IMR-90 (cell line): ENCODE measurements at regions not wholly inside any gene's neighbourhood (a gene's known extent, or its start where the extent isn't known, plus 50 kb on each side); places are given as distances from the start of the nearest gene placed in this dataset.

Source experiments
- CEBPB ChIP-seq: IDR thresholded peaks from 2 replicates; pipeline ENCODE4 v1.6.1; 2012; ENCODE audit warnings: low read depth, low read length, improper control_type of control experiment
- NFE2L2 ChIP-seq: fragments of 150-350 bp; IDR thresholded peaks from 2 replicates; pipeline ENCODE4 v1.6.1; 2016; ENCODE audit warnings: low read depth, mild to moderate bottlenecking, low read length
- POLR2A ChIP-seq: IDR thresholded peaks from 2 replicates; pipeline ENCODE4 v1.6.1; 2012; ENCODE audit warnings: mild to moderate bottlenecking, low read depth, low read length
- RAD21 ChIP-seq: IDR thresholded peaks from 2 replicates; pipeline ENCODE4 v1.6.1; 2012; ENCODE audit warnings: low read length, improper control_type of control experiment
- RFX5 ChIP-seq: IDR thresholded peaks from 2 replicates; pipeline ENCODE4 v1.8.0; 2012; ENCODE audit warnings: low read depth, mild to moderate bottlenecking, low read length, moderate library complexity
- SMC3 ChIP-seq: fragments of 150-350 bp; IDR thresholded peaks from 2 replicates; pipeline ENCODE4 v1.6.1; 2016; ENCODE audit warnings: low read depth, mild to moderate bottlenecking, antibody characterized with exemption, low read length, moderate library complexity
- TF ChIP-seq, protein P1 (sequence below): conservative IDR thresholded peaks from 2 replicates; pipeline ENCODE4 v1.5.1; 2012; ENCODE audit warnings: mild to moderate bottlenecking, low read depth, low read length, improper control_type of control experiment

- TF ChIP-seq, protein P1, sequence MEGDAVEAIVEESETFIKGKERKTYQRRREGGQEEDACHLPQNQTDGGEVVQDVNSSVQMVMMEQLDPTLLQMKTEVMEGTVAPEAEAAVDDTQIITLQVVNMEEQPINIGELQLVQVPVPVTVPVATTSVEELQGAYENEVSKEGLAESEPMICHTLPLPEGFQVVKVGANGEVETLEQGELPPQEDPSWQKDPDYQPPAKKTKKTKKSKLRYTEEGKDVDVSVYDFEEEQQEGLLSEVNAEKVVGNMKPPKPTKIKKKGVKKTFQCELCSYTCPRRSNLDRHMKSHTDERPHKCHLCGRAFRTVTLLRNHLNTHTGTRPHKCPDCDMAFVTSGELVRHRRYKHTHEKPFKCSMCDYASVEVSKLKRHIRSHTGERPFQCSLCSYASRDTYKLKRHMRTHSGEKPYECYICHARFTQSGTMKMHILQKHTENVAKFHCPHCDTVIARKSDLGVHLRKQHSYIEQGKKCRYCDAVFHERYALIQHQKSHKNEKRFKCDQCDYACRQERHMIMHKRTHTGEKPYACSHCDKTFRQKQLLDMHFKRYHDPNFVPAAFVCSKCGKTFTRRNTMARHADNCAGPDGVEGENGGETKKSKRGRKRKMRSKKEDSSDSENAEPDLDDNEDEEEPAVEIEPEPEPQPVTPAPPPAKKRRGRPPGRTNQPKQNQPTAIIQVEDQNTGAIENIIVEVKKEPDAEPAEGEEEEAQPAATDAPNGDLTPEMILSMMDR = no peak
- TF ChIP-seq RFX5 (no peak), NFE2L2 (no peak), SMC3 (no peak), POLR2A (no peak), CEBPB (no peak), RAD21 (no peak)
Observed at GRCh38 chr12:66962290-66962689, 283.4 kb upstream of the GRIP1 start.
